Thymus (tissue), 11 donors: ENCODE measurements at regions not wholly inside any gene's neighbourhood (a gene's known extent, or its start where the extent isn't known, plus 50 kb on each side); places are given as distances from the start of the nearest gene placed in this dataset.

Experiments used
- DNase-seq, 9 donors: peaks; one replicate each; pipeline ENCODE4 v3.0.0-alpha.2; 2013; ENCODE audit warnings: low spot score in 9 of 9, low read depth in 6 of 9, missing footprints in 1 of 9
- H3K27ac ChIP-seq, 2 donors: one replicate each; pipeline ENCODE4 v1.5.1; 2013; ENCODE audit warnings: control low read depth in 1 of 2, low read depth in 1 of 2, low read length in 1 of 2, mild to moderate bottlenecking in 1 of 2, moderate library complexity in 1 of 2
- H3K27me3 ChIP-seq, 2 donors: one replicate each; pipeline ENCODE4 v1.5.1; 2013; ENCODE audit warnings: low read length in 1 of 2; ENCODE audit not compliant: control insufficient read depth in 2 of 2, insufficient read depth in 1 of 2
- H3K36me3 ChIP-seq, 2 donors: one replicate each; pipeline ENCODE4 v1.5.1; 2013; ENCODE audit warnings: low read length in 1 of 2, mild to moderate bottlenecking in 1 of 2, moderate library complexity in 1 of 2; ENCODE audit not compliant: control insufficient read depth in 2 of 2, insufficient read depth in 2 of 2
- H3K4me1 ChIP-seq, 2 donors: one replicate each; pipeline ENCODE4 v1.5.1; 2013; ENCODE audit warnings: low read length in 2 of 2; ENCODE audit not compliant: control insufficient read depth in 2 of 2, insufficient read depth in 2 of 2
- H3K4me3 ChIP-seq, 2 donors: one replicate each; pipeline ENCODE4 v1.5.1; 2013; ENCODE audit warnings: low read length in 2 of 2, control low read depth in 1 of 2, mild to moderate bottlenecking in 1 of 2
- H3K9me3 ChIP-seq, 2 donors: one replicate each; pipeline ENCODE4 v1.5.1; 2013; ENCODE audit warnings: low read length in 1 of 2, mild to moderate bottlenecking in 1 of 2; ENCODE audit not compliant: control insufficient read depth in 2 of 2, insufficient read depth in 1 of 2
- WGBS: extraction: QIAGEN DNeasy Blood & Tissue Kit; methylation state at CpG from one replicate; pipeline ENCODE4 v1.1.7; 2013; 5-methylcytosine and 5-hydroxymethylcytosine counted together
- donor health status: healthy.

- no peak for DNase-seq
- H3K4me3 ChIP-seq: no peak overlapping the region
Measured at GRCh38 chr1:222369148-222369547, 178.8 kb downstream of the HHIPL2 start.

GRCh38 chr1:222358100-222358499, 189.8 kb downstream of the HHIPL2 start:
- Histone ChIP-seq H3K27me3 (no peaks in the 10 kb centered on the region), H3K36me3 (no peaks in the 10 kb centered on the region), H3K4me3 (no peak overlapping the region), H3K9me3 (no peaks in the 10 kb centered on the region), H3K4me1 (no peaks in the 10 kb centered on the region), H3K27ac (no peak overlapping the region)
- DNase-seq: no peak
- 51% methylated on average over 1 of the region's 1 CpG for WGBS

More at GRCh38 chr1:222369148-222369547, 178.8 kb downstream of the HHIPL2 start:
- Histone ChIP-seq H3K27me3 (no peaks in the 10 kb centered on the region), H3K4me1 (no peaks in the 10 kb centered on the region), H3K27ac (no peak overlapping the region), H3K36me3 (no peaks in the 10 kb centered on the region), H3K9me3 (no peaks in the 10 kb centered on the region)
- 94% methylated on average over 12 of the region's 12 CpGs for WGBS

GRCh38 chr1:222357252-222357651, 190.7 kb downstream of the HHIPL2 start:
- DNase-seq: no peak
- Histone ChIP-seq H3K4me1 (no peaks in the 10 kb centered on the region), H3K9me3 (no peaks in the 10 kb centered on the region), H3K36me3 (no peaks in the 10 kb centered on the region), H3K27me3 (no peaks in the 10 kb centered on the region), H3K4me3 (no peak overlapping the region), H3K27ac (no peak overlapping the region)
- WGBS: 99% methylated on average over 4 of the region's 4 CpGs

GRCh38 chr1:222347627-222348026, 200.3 kb downstream of the HHIPL2 start:
- no peaks in the 10 kb centered on the region for H3K27me3 ChIP-seq
- no peak overlapping the region for H3K27ac ChIP-seq
- H3K36me3 ChIP-seq: no peaks in the 10 kb centered on the region
- H3K4me3 ChIP-seq: no peak overlapping the region
- DNase-seq: no peak
- 94% methylated on average over 3 of the region's 3 CpGs for WGBS
- H3K4me1 ChIP-seq: no peaks in the 10 kb centered on the region
- no peaks in the 10 kb centered on the region for H3K9me3 ChIP-seq

- Histone ChIP-seq H3K4me3 (no peak overlapping the region), H3K9me3 (no peaks in the 10 kb centered on the region), H3K4me1 (no peaks in the 10 kb centered on the region), H3K27ac (no peak overlapping the region), H3K36me3 (no peaks in the 10 kb centered on the region), H3K27me3 (no peaks in the 10 kb centered on the region)
- WGBS: 99% methylated on average over 4 of the region's 4 CpGs
- DNase-seq: no peak
Measured at GRCh38 chr1:222346955-222347354, 200.9 kb downstream of the HHIPL2 start.

GRCh38 chr1:222339376-222339947, 208.4 kb downstream of the HHIPL2 start:
- no peaks in the 10 kb centered on the region for H3K4me1 ChIP-seq
- no peaks in the 10 kb centered on the region for H3K27me3 ChIP-seq
- DNase-seq: no peak
- 70% methylated on average over 7 of the region's 7 CpGs for WGBS
- H3K36me3 ChIP-seq: no peaks in the 10 kb centered on the region
- H3K27ac ChIP-seq: no peak overlapping the region
- H3K4me3 ChIP-seq: no peak overlapping the region
- H3K9me3 ChIP-seq: no peaks in the 10 kb centered on the region

GRCh38 chr1:222335586-222335985, 212.3 kb downstream of the HHIPL2 start:
- no peak for DNase-seq
- Histone ChIP-seq H3K9me3 (no peaks in the 10 kb centered on the region), H3K4me3 (no peak overlapping the region), H3K36me3 (no peaks in the 10 kb centered on the region), H3K27me3 (no peaks in the 10 kb centered on the region), H3K4me1 (no peaks in the 10 kb centered on the region), H3K27ac (no peak overlapping the region)
- 94% methylated on average over 1 of the region's 1 CpG for WGBS

GRCh38 chr1:222334026-222334680, 213.8 kb downstream of the HHIPL2 start:
- no peak for DNase-seq
- H3K4me3 ChIP-seq: no peak overlapping the region
- no peaks in the 10 kb centered on the region for H3K27me3 ChIP-seq
- 92% methylated on average over 5 of the region's 5 CpGs for WGBS
- H3K36me3 ChIP-seq: no peaks in the 10 kb centered on the region
- H3K4me1 ChIP-seq: no peaks in the 10 kb centered on the region
- no peak overlapping the region for H3K27ac ChIP-seq
- H3K9me3 ChIP-seq: no peaks in the 10 kb centered on the region

GRCh38 chr1:222331765-222332164, 216.1 kb downstream of the HHIPL2 start:
- DNase-seq: no peak
- no peak overlapping the region for H3K4me3 ChIP-seq
- no peaks in the 10 kb centered on the region for H3K27me3 ChIP-seq
- H3K27ac ChIP-seq: no peak overlapping the region
- no peaks in the 10 kb centered on the region for H3K9me3 ChIP-seq
- no peaks in the 10 kb centered on the region for H3K4me1 ChIP-seq
- no peaks in the 10 kb centered on the region for H3K36me3 ChIP-seq
